GM23338 (cell line): ENCODE measurements at regions not wholly inside any gene's neighbourhood (a gene's known extent, or its start where the extent isn't known, plus 50 kb on each side); places are given as distances from the start of the nearest gene placed in this dataset.

Source experiments
- ATAC-seq: fragments of 200-7000 bp; cut with Tn5 transposase; 3 replicates; pipeline ENCODE4 v1.9.1; 2020
- DNase-seq: peaks from one replicate; pipeline ENCODE4 v3.0.0-alpha.2; 2015; ENCODE audit warnings: low spot score
- H2AFZ ChIP-seq: fragments of 200-600 bp; sonication (generic); 2 replicates; pipeline ENCODE4 v1.8.0; 2016; ENCODE audit warnings: antibody characterized with exemption, mild to moderate bottlenecking, moderate library complexity
- H3F3A ChIP-seq: fragments of 200-600 bp; sonication (generic); replicated peaks from 2 replicates; pipeline ENCODE4 v1.8.0; 2017; ENCODE audit warnings: antibody characterized with exemption, mixed run types, low read depth
- H3K27ac ChIP-seq: fragments of 200-600 bp; sonication (generic); 2 replicates; pipeline ENCODE4 v1.6.1; 2016; ENCODE audit warnings: low read depth
- H3K27me3 ChIP-seq: fragments of 200-600 bp; sonication (generic); 2 replicates; pipeline ENCODE4 v1.8.0; 2016; ENCODE audit warnings: mild to moderate bottlenecking, mixed run types, moderate library complexity; ENCODE audit not compliant: insufficient read depth
- H3K36me3 ChIP-seq: fragments of 200-600 bp; sonication (generic); 2 replicates; pipeline ENCODE4 v1.8.0; 2016; ENCODE audit warnings: mild to moderate bottlenecking; ENCODE audit not compliant: insufficient read depth
- H3K4me1 ChIP-seq: fragments of 200-600 bp; sonication (generic); 2 replicates; pipeline ENCODE4 v1.8.0; 2016; ENCODE audit warnings: mild to moderate bottlenecking, moderate library complexity; ENCODE audit not compliant: insufficient read depth
- H3K4me2 ChIP-seq: fragments of 200-600 bp; sonication (generic); 2 replicates; pipeline ENCODE4 v1.7.1; 2017; ENCODE audit warnings: mixed run types
- H3K4me3 ChIP-seq: fragments of 200-600 bp; sonication (generic); 2 replicates; pipeline ENCODE4 v1.6.1; 2016; ENCODE audit warnings: mixed run types
- H3K79me2 ChIP-seq: fragments of 200-600 bp; sonication (generic); replicated peaks from 2 replicates; pipeline ENCODE4 v1.8.0; 2017; ENCODE audit warnings: mild to moderate bottlenecking; ENCODE audit not compliant: insufficient read depth
- H3K9me2 ChIP-seq: fragments of 200-600 bp; sonication (generic); 2 replicates; pipeline ENCODE4 v1.8.0; 2017; ENCODE audit not compliant: insufficient read depth
- H4K20me1 ChIP-seq: fragments of 200-600 bp; sonication (generic); replicated peaks from 2 replicates; pipeline ENCODE4 v1.8.0; 2017; ENCODE audit warnings: mild to moderate bottlenecking; ENCODE audit not compliant: insufficient read depth
- H3K27ac Mint-ChIP-seq: 2 replicates; pipeline ENCODE4 v1.8.0; 2020; ENCODE audit warnings: inconsistent platforms, mild to moderate bottlenecking, moderate library complexity, mixed read lengths
- H3K27me3 Mint-ChIP-seq: 3 replicates; pipeline ENCODE4 v1.8.0; 2022; ENCODE audit warnings: low read depth, mild to moderate bottlenecking, moderate library complexity, mixed read lengths, inconsistent platforms; ENCODE audit not compliant: insufficient read depth, poor library complexity
- H3K36me3 Mint-ChIP-seq: 3 replicates; pipeline ENCODE4 v1.8.0; 2021; ENCODE audit warnings: low read depth, mild to moderate bottlenecking, inconsistent platforms, moderate library complexity, mixed read lengths
- H3K4me1 Mint-ChIP-seq: 3 replicates; pipeline ENCODE4 v1.8.0; 2020; ENCODE audit warnings: mild to moderate bottlenecking, inconsistent platforms, mixed read lengths
- H3K4me3 Mint-ChIP-seq: 3 replicates; pipeline ENCODE4 v1.8.0; 2021; ENCODE audit warnings: moderate library complexity, mild to moderate bottlenecking, inconsistent platforms, mixed read lengths
- H3K9me3 Mint-ChIP-seq: 3 replicates; pipeline ENCODE4 v1.8.0; 2020; ENCODE audit warnings: moderate library complexity, mild to moderate bottlenecking, inconsistent platforms, mixed read lengths
- CREB1 ChIP-seq: fragments of 250-450 bp; sonication (Bioruptor Pico); IDR thresholded peaks from 2 replicates; pipeline ENCODE4 v1.5.0; 2020; ENCODE audit warnings: low read depth, mild to moderate bottlenecking, moderate library complexity
- CTCF ChIP-seq, 2 experiments: fragments of 200-600 bp in 1 of 2; sonication (generic) in 1 of 2; conservative IDR thresholded peaks; 2 replicates each; pipeline versions ENCODE4 v1.5.1 to v1.6.1; 2016 to 2017; ENCODE audit warnings: antibody characterized with exemption in 2 of 2, low read depth in 2 of 2, mild to moderate bottlenecking in 2 of 2, moderate library complexity in 1 of 2
- EZH2 ChIP-seq: fragments of 200-600 bp; sonication (generic); IDR thresholded peaks from one replicate; pipeline ENCODE4 v1.8.0; 2017; ENCODE audit warnings: antibody characterized with exemption, mild to moderate bottlenecking, low read depth; ENCODE audit not compliant: unreplicated experiment
- EZH2phosphoT487 ChIP-seq: fragments of 200-600 bp; sonication (generic); IDR thresholded peaks from one replicate; pipeline ENCODE4 v1.8.1; 2018; ENCODE audit warnings: antibody characterized with exemption; ENCODE audit not compliant: unreplicated experiment
- JUNB ChIP-seq: IDR thresholded peaks from one replicate; pipeline ENCODE4 v1.6.1; 2016; ENCODE audit warnings: antibody characterized with exemption; ENCODE audit not compliant: unreplicated experiment
- NANOG ChIP-seq: IDR thresholded peaks from 2 replicates; pipeline ENCODE4 v1.6.1; 2016; ENCODE audit warnings: antibody characterized with exemption, borderline replicate concordance
- POLR2AphosphoS5 ChIP-seq: IDR thresholded peaks from 2 replicates; pipeline ENCODE4 v1.6.1; 2016; ENCODE audit warnings: antibody characterized with exemption, low read depth
- STAT1 ChIP-seq: IDR thresholded peaks from one replicate; pipeline ENCODE4 v1.6.1; 2016; ENCODE audit warnings: antibody characterized with exemption; ENCODE audit not compliant: unreplicated experiment
- ZNF114 ChIP-seq: fragments of 250-450 bp; sonication (Bioruptor Pico); IDR thresholded peaks from 2 replicates; pipeline ENCODE4 v1.5.0; 2020; ENCODE audit warnings: mild to moderate bottlenecking, moderate library complexity
- ZNF331 ChIP-seq: fragments of 250-450 bp; sonication (Bioruptor Pico); IDR thresholded peaks from 2 replicates; pipeline ENCODE4 v1.5.0; 2020; ENCODE audit warnings: low read depth, mild to moderate bottlenecking, moderate library complexity
- TF ChIP-seq, protein P1 (sequence below): IDR thresholded peaks from one replicate; pipeline ENCODE4 v1.6.1; 2018; ENCODE audit warnings: antibody characterized with exemption; ENCODE audit not compliant: unreplicated experiment
- TF ChIP-seq, protein P2 (sequence below): IDR thresholded peaks from 2 replicates; pipeline ENCODE4 v1.6.1; 2016; ENCODE audit warnings: antibody characterized with exemption

DNA sequence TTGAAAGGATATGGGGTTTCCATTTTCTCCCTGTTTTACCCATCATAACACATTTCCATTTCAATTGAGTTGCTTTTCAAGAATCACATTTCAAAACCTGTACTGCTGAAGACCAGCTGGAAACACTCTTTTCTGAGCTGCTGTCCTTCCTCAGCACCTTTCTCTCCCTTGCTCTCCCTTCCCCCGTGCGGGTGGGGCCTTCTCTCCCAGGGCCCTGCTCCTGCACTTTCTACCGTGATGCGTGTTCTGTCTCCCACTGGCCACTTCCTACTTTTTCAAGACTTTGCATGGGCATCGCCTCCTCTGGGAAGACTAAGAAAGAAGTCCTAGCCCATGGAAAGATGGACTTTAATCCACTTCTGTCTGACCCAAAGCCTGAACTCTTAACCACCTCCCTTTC lies 390.4 kb downstream of the PTPRU start:
- Histone ChIP-seq H3K4me3 (no peak overlapping the region), H3K4me1 (no peaks in the 10 kb centered on the region), H3K79me2 (no peaks in the 10 kb centered on the region), H3K4me2 (no peak overlapping the region), H4K20me1 (no peaks in the 10 kb centered on the region), H3K36me3 (no peaks in the 10 kb centered on the region), H3K9me2 (peaks cover 4% of the 10 kb centered on the region; the same call in 1 of the 2 replicates), H3K27ac (no peak overlapping the region), H3K27me3 (no peaks in the 10 kb centered on the region), H2AFZ (no peak overlapping the region), H3F3A (no peaks in the 10 kb centered on the region)
- no peaks in the 10 kb centered on the region; the same call in 2 of the 3 replicates for H3K9me3 Mint-ChIP-seq
- no peak overlapping the region for H3K4me3 Mint-ChIP-seq
- no peaks in the 10 kb centered on the region for H3K36me3 Mint-ChIP-seq
- H3K27ac Mint-ChIP-seq: no peak overlapping the region
- no peak for TF ChIP-seq NANOG
- no peak for TF ChIP-seq ZNF331 (CRISPR knock-in tag)
- no peak for TF ChIP-seq CREB1 (CRISPR knock-in tag)
- TF ChIP-seq STAT1: no peak
- TF ChIP-seq EZH2phosphoT487: no peak
- no peak for ATAC-seq
- H3K27me3 Mint-ChIP-seq: peaks cover 6% of the 10 kb centered on the region
- no peak for DNase-seq
- no peaks in the 10 kb centered on the region for H3K4me1 Mint-ChIP-seq

DNA sequence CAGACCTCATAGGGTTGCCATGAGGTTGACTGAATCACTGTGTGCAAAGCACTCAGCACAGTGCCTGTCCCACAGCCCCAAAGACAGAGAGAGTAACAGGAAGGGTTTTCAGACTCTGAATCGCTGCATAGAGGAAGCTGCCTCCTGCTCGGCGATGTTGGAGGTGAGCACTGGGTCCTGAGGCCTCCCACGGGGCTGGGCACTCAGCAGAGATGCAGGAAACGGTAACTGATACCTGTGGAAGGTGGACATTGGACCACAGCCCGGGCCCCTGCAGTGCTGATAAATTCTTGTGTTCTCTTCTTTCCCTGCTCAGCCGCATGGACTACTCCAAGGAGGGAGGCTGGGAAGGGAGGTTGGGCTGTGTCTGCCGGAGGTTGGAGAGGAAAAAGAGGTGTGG lies 389.7 kb downstream of the PTPRU start:
- Histone ChIP-seq H3K36me3 (no peaks in the 10 kb centered on the region), H3K4me2 (no peak overlapping the region), H3K79me2 (no peaks in the 10 kb centered on the region), H3K27me3 (no peaks in the 10 kb centered on the region), H3K4me1 (no peaks in the 10 kb centered on the region), H2AFZ (no peak overlapping the region), H3K27ac (no peak overlapping the region), H3K9me2 (peaks cover 4% of the 10 kb centered on the region; the same call in 1 of the 2 replicates), H3K4me3 (no peak overlapping the region), H3F3A (no peaks in the 10 kb centered on the region), H4K20me1 (no peaks in the 10 kb centered on the region)
- Mint-ChIP-seq H3K27me3 (peaks cover 6% of the 10 kb centered on the region), H3K27ac (no peak overlapping the region), H3K4me1 (no peaks in the 10 kb centered on the region), H3K4me3 (no peak overlapping the region), H3K36me3 (no peaks in the 10 kb centered on the region), H3K9me3 (no peaks in the 10 kb centered on the region; the same call in 2 of the 3 replicates)
- ATAC-seq: no peak
- no peak for DNase-seq
- TF ChIP-seq, protein P1, sequence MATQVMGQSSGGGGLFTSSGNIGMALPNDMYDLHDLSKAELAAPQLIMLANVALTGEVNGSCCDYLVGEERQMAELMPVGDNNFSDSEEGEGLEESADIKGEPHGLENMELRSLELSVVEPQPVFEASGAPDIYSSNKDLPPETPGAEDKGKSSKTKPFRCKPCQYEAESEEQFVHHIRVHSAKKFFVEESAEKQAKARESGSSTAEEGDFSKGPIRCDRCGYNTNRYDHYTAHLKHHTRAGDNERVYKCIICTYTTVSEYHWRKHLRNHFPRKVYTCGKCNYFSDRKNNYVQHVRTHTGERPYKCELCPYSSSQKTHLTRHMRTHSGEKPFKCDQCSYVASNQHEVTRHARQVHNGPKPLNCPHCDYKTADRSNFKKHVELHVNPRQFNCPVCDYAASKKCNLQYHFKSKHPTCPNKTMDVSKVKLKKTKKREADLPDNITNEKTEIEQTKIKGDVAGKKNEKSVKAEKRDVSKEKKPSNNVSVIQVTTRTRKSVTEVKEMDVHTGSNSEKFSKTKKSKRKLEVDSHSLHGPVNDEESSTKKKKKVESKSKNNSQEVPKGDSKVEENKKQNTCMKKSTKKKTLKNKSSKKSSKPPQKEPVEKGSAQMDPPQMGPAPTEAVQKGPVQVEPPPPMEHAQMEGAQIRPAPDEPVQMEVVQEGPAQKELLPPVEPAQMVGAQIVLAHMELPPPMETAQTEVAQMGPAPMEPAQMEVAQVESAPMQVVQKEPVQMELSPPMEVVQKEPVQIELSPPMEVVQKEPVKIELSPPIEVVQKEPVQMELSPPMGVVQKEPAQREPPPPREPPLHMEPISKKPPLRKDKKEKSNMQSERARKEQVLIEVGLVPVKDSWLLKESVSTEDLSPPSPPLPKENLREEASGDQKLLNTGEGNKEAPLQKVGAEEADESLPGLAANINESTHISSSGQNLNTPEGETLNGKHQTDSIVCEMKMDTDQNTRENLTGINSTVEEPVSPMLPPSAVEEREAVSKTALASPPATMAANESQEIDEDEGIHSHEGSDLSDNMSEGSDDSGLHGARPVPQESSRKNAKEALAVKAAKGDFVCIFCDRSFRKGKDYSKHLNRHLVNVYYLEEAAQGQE: no peak
- TF ChIP-seq, protein P2, sequence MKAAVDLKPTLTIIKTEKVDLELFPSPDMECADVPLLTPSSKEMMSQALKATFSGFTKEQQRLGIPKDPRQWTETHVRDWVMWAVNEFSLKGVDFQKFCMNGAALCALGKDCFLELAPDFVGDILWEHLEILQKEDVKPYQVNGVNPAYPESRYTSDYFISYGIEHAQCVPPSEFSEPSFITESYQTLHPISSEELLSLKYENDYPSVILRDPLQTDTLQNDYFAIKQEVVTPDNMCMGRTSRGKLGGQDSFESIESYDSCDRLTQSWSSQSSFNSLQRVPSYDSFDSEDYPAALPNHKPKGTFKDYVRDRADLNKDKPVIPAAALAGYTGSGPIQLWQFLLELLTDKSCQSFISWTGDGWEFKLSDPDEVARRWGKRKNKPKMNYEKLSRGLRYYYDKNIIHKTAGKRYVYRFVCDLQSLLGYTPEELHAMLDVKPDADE: no peak
- no peak for TF ChIP-seq POLR2AphosphoS5
- TF ChIP-seq CTCF (conservative IDR thresholded peaks at IDR 0.05; ENCODE audit: low read depth in 2 of 2): no peak
- TF ChIP-seq ZNF114 (CRISPR knock-in tag): no peak
- no peak for TF ChIP-seq EZH2
- TF ChIP-seq ZNF331 (CRISPR knock-in tag): no peak
- no peak for TF ChIP-seq JUNB
- no peak for TF ChIP-seq CREB1 (CRISPR knock-in tag)
- TF ChIP-seq NANOG: no peak
- TF ChIP-seq STAT1: no peak
